D341Med (cell line): ENCODE measurements at regions not wholly inside any gene's neighbourhood (a gene's known extent, or its start where the extent isn't known, plus 50 kb on each side); places are given as distances from the start of the nearest gene placed in this dataset.
"Not testable (repeated sequence)": the region's sequence is repeated elsewhere in the genome, so short reads cannot be mapped to it uniquely, and the experiment has no call there.

ENCODE experiments used
- DNase-seq: peaks from one replicate; pipeline ENCODE4 v3.0.0; 2012; ENCODE audit warnings: low spot score

- DNase-seq = no peak
Observed at GRCh38 chr2:57314682-57315081, 731.9 kb upstream of the VRK2 start.

- no peak for DNase-seq
Observed at GRCh38 chr2:57330447-57330846, 716.2 kb upstream of the VRK2 start.

GRCh38 chr2:57333221-57333620 lies 713.4 kb upstream of the VRK2 start:
- DNase-seq = no peak

- DNase-seq = no peak
Observed at GRCh38 chr2:57343391-57344006, 703.1 kb upstream of the VRK2 start.

- DNase-seq = no peak
Observed at GRCh38 chr2:57368190-57368589, 678.4 kb upstream of the VRK2 start.

- no peak for DNase-seq
Observed at GRCh38 chr2:57370882-57371585, 675.6 kb upstream of the VRK2 start.

- DNase-seq = no peak
Observed at GRCh38 chr2:57372237-57372984, 674.2 kb upstream of the VRK2 start.

- no peak for DNase-seq
Observed at GRCh38 chr2:57373530-57373929, 673.1 kb upstream of the VRK2 start.

- DNase-seq = no peak
Observed at GRCh38 chr2:57376985-57377384, 669.6 kb upstream of the VRK2 start.

- DNase-seq = no peak
Observed at GRCh38 chr2:57386305-57386704, 660.3 kb upstream of the VRK2 start.

GRCh38 chr2:57396355-57397098 lies 650.1 kb upstream of the VRK2 start:
- no peak for DNase-seq

- no peak for DNase-seq
Observed at GRCh38 chr2:57397550-57398360, 648.9 kb upstream of the VRK2 start.

GRCh38 chr2:57399057-57399456 lies 647.5 kb upstream of the VRK2 start:
- no peak for DNase-seq

- no peak for DNase-seq
Observed at GRCh38 chr2:57402096-57402495, 644.5 kb upstream of the VRK2 start.

GRCh38 chr2:57402755-57403154 lies 643.9 kb upstream of the VRK2 start:
- DNase-seq = no peak

GRCh38 chr2:57407772-57408201 lies 638.8 kb upstream of the VRK2 start:
- DNase-seq = no peak

GRCh38 chr2:57408587-57408986 lies 638.0 kb upstream of the VRK2 start:
- DNase-seq = no peak

- DNase-seq = no peak
Observed at GRCh38 chr2:57417007-57417406, 629.6 kb upstream of the VRK2 start.

GRCh38 chr2:57418859-57419346 lies 627.7 kb upstream of the VRK2 start:
- DNase-seq = not testable (repeated sequence)

- no peak for DNase-seq
Observed at GRCh38 chr2:57429831-57430230, 616.8 kb upstream of the VRK2 start.

GRCh38 chr2:57432528-57432927 lies 614.1 kb upstream of the VRK2 start:
- DNase-seq = no peak
